Right cardiac atrium (tissue), 5 donors: ENCODE measurements at regions not wholly inside any gene's neighbourhood (a gene's known extent, or its start where the extent isn't known, plus 50 kb on each side); places are given as distances from the start of the nearest gene placed in this dataset.

Experiments used
- ATAC-seq, 2 donors: fragments of 200-7000 bp; cut with Tn5 transposase; one replicate each; pipeline versions ENCODE4 v1.8.0 to v1.9.1; 2020; ENCODE audit warnings: moderate library complexity in 2 of 2, mild to moderate bottlenecking in 1 of 2
- DNase-seq, 3 donors: peaks; one replicate each; pipeline ENCODE4 v3.0.0-alpha.2; 2020
- H3K27ac ChIP-seq: one replicate; pipeline ENCODE4 v1.5.1; 2013; ENCODE audit warnings: mild to moderate bottlenecking, low read length, control low read depth, moderate library complexity
- H3K27me3 ChIP-seq: one replicate; pipeline ENCODE4 v1.6.1; 2013; ENCODE audit not compliant: control insufficient read depth, insufficient read depth
- H3K4me1 ChIP-seq: one replicate; pipeline ENCODE4 v1.6.1; 2013; ENCODE audit warnings: low read length; ENCODE audit not compliant: control insufficient read depth, insufficient read depth
- H3K4me3 ChIP-seq: one replicate; pipeline ENCODE4 v1.5.1; 2013; ENCODE audit warnings: low read length, control low read depth
- H3K9me3 ChIP-seq: one replicate; pipeline ENCODE4 v1.6.1; 2013; ENCODE audit warnings: low read length; ENCODE audit not compliant: control insufficient read depth
- WGBS: extraction: QIAGEN DNeasy Blood & Tissue Kit; methylation state at CpG from one replicate; pipeline ENCODE4 v1.1.7; 2013; 5-methylcytosine and 5-hydroxymethylcytosine counted together
- intact Hi-C, 4 donors: fragments of 100-400 bp; cut with DNase I; formaldehyde crosslinking; loops; one replicate each; pipeline versions ENCODE4 v1.11.0 to v1.14.0; 2022 to 2023
- donor health status: healthy with polysubstance abuse.
- donor health status: DM: no; HTN: yes; CAD: no.
- donor health status: DM: no; HTN: no; CAD: no.
- donor health status: DM: no; HTN: yes; CAD: no; lungs with severe emphysema.
- donor health status: DM: yes; HTN: yes; CAD: no.

- Histone ChIP-seq H3K27me3 (no peaks in the 10 kb centered on the region), H3K9me3 (no peaks in the 10 kb centered on the region), H3K4me3 (no peak overlapping the region), H3K4me1 (no peaks in the 10 kb centered on the region), H3K27ac (no peak overlapping the region)
- intact Hi-C loops: no loop called here
- ATAC-seq: no peak
- DNase-seq: no peak
- 73% methylated on average over 1 of the region's 1 CpG for WGBS
Measured at GRCh38 chr3:167102071-167102470, 278.0 kb downstream of the ZBBX start.

- Histone ChIP-seq H3K4me1 (no peaks in the 10 kb centered on the region), H3K27ac (no peak overlapping the region), H3K4me3 (no peak overlapping the region), H3K9me3 (no peaks in the 10 kb centered on the region), H3K27me3 (no peaks in the 10 kb centered on the region)
- intact Hi-C loops: no loop called here
- WGBS: 53% methylated on average over 1 of the region's 1 CpG
- ATAC-seq (no peak), DNase-seq (no peak)
Measured at GRCh38 chr3:167100651-167101050, 279.4 kb downstream of the ZBBX start.

GRCh38 chr3:167100200-167100599 lies 279.9 kb downstream of the ZBBX start:
- 93% methylated on average over 2 of the region's 2 CpGs for WGBS
- no peaks in the 10 kb centered on the region for H3K27me3 ChIP-seq
- H3K27ac ChIP-seq: no peak overlapping the region
- H3K4me3 ChIP-seq: no peak overlapping the region
- no peaks in the 10 kb centered on the region for H3K9me3 ChIP-seq
- DNase-seq (no peak), ATAC-seq (no peak)
- no peaks in the 10 kb centered on the region for H3K4me1 ChIP-seq
- intact Hi-C loops: no loop called here

- Histone ChIP-seq H3K9me3 (no peaks in the 10 kb centered on the region), H3K27me3 (no peaks in the 10 kb centered on the region), H3K4me3 (no peak overlapping the region), H3K27ac (no peak overlapping the region), H3K4me1 (no peaks in the 10 kb centered on the region)
- no peak for DNase-seq
- no peak for ATAC-seq
- WGBS: 44% methylated on average over 2 of the region's 2 CpGs
- intact Hi-C loops: no loop called here
Measured at GRCh38 chr3:167095976-167096375, 284.1 kb downstream of the ZBBX start.

- Histone ChIP-seq H3K4me3 (no peak overlapping the region), H3K27ac (no peak overlapping the region), H3K27me3 (no peaks in the 10 kb centered on the region), H3K4me1 (no peaks in the 10 kb centered on the region), H3K9me3 (no peaks in the 10 kb centered on the region)
- intact Hi-C loops: no loop called here
- ATAC-seq (no peak), DNase-seq (no peak)
Measured at GRCh38 chr3:167094632-167095031, 285.5 kb downstream of the ZBBX start.

- Histone ChIP-seq H3K9me3 (no peaks in the 10 kb centered on the region), H3K4me3 (no peak overlapping the region), H3K27me3 (no peaks in the 10 kb centered on the region), H3K4me1 (no peaks in the 10 kb centered on the region), H3K27ac (no peak overlapping the region)
- WGBS: 36% methylated on average over 2 of the region's 2 CpGs
- DNase-seq (no peak), ATAC-seq (no peak)
- intact Hi-C loops: no loop called here
Measured at GRCh38 chr3:167091226-167091625, 288.9 kb downstream of the ZBBX start.

- Histone ChIP-seq H3K4me3 (no peak overlapping the region), H3K4me1 (no peaks in the 10 kb centered on the region), H3K9me3 (no peaks in the 10 kb centered on the region), H3K27me3 (no peaks in the 10 kb centered on the region), H3K27ac (no peak overlapping the region)
- intact Hi-C loops: no loop called here
- DNase-seq: no peak
- WGBS: 26% methylated on average over 2 of the region's 2 CpGs
- ATAC-seq: no peak
Measured at GRCh38 chr3:167084545-167084944, 295.6 kb downstream of the ZBBX start.

GRCh38 chr3:167078070-167078622 lies 302.0 kb downstream of the ZBBX start:
- H3K27me3 ChIP-seq: no peaks in the 10 kb centered on the region
- H3K4me3 ChIP-seq: no peak overlapping the region
- WGBS: 71% methylated on average over 7 of the region's 7 CpGs
- intact Hi-C loops: no loop called here
- no peak overlapping the region for H3K27ac ChIP-seq
- H3K9me3 ChIP-seq: no peaks in the 10 kb centered on the region
- H3K4me1 ChIP-seq: no peaks in the 10 kb centered on the region
- no peak for ATAC-seq
- DNase-seq: no peak

- DNase-seq (no peak), ATAC-seq (no peak)
- H3K4me3 ChIP-seq: no peak overlapping the region
- intact Hi-C loops: no loop called here
- no peaks in the 10 kb centered on the region for H3K27me3 ChIP-seq
- no peaks in the 10 kb centered on the region for H3K4me1 ChIP-seq
- H3K27ac ChIP-seq: no peak overlapping the region
- no peaks in the 10 kb centered on the region for H3K9me3 ChIP-seq
- WGBS: 65% methylated on average over 3 of the region's 3 CpGs
Measured at GRCh38 chr3:167067787-167068161, 312.3 kb downstream of the ZBBX start.

- intact Hi-C loops: no loop called here
- no peak overlapping the region for H3K4me3 ChIP-seq
- WGBS: 54% methylated on average over 5 of the region's 5 CpGs
- no peak for DNase-seq
- H3K27ac ChIP-seq: no peak overlapping the region
- H3K9me3 ChIP-seq: no peaks in the 10 kb centered on the region
- ATAC-seq: no peak
- no peaks in the 10 kb centered on the region for H3K27me3 ChIP-seq
- H3K4me1 ChIP-seq: no peaks in the 10 kb centered on the region
Measured at GRCh38 chr3:167066977-167067786, 312.9 kb downstream of the ZBBX start.

- Histone ChIP-seq H3K9me3 (no peaks in the 10 kb centered on the region), H3K27me3 (no peaks in the 10 kb centered on the region), H3K4me3 (no peak overlapping the region), H3K27ac (no peak overlapping the region), H3K4me1 (no peaks in the 10 kb centered on the region)
- WGBS: 61% methylated on average over 1 of the region's 1 CpG
- DNase-seq (no peak), ATAC-seq (no peak)
- intact Hi-C loops: no loop called here
Measured at GRCh38 chr3:167057581-167057980, 322.5 kb downstream of the ZBBX start.

GRCh38 chr3:167054926-167055325 lies 325.2 kb downstream of the ZBBX start:
- no peaks in the 10 kb centered on the region for H3K27me3 ChIP-seq
- H3K4me3 ChIP-seq: no peak overlapping the region
- DNase-seq: no peak
- 28% methylated on average over 2 of the region's 2 CpGs for WGBS
- intact Hi-C loops: no loop called here
- H3K4me1 ChIP-seq: no peaks in the 10 kb centered on the region
- no peaks in the 10 kb centered on the region for H3K9me3 ChIP-seq
- no peak for ATAC-seq
- no peak overlapping the region for H3K27ac ChIP-seq
